ENCODE measurements at regions not wholly inside any gene's neighbourhood (a gene's known extent, or its start where the extent isn't known, plus 50 kb on each side); places are given as distances from the start of the nearest gene placed in this dataset.

DNA sequence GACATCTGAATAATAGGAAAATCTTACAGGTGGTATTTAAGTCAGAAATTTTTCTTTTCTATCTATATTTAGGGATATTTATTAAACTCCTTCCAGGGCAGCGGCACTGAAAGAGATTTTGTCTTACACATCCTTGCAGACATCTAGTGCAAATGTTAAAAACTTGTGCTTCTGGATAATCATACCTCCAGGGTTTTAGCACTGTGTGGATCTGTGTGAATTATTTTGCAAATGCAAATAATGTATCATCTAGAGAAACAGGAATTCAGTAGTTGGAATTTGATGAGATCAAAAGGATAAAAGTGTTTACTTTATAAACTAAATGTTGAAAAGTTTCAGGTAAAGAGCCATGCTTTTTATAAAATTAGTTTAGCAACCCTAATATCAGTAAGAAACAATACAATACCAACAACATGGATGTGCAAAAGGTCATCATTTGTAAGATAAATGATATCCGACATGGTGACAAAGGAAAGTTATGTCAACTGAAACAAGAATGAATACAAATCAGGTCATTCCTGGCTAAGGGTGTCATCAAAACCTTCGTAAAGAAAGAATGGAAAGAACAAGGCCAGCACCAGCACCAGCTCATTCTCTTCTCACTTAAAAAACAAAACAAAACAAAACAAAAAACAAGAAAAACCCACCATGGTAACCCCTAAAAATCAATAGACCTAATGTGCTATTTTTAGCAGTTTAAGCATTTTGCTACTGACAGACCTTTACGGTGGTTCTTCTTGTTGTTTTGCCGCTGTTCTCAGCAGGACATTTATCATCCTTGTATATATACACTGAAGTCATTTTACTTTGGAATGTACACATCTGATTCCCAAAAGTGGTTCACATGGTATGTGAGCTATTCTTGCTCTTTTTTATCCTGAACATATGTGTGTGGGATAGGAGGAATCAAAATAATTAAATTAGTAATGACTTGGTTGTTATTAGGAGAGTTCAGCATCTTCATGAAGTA is 219.7 kb upstream of the NDST3 start:
- H3K4me1 Mint-ChIP-seq = peaks cover 21 to 26% of the 10 kb centered on the region in 2 experiments
- Histone ChIP-seq H3K9me3 (ENCODE audit: control insufficient read depth, low read depth, low read length) (no peaks in the 10 kb centered on the region), H3T11ph (ENCODE audit: low read length) (no peak overlapping the region), H3K9ac (ENCODE audit: extremely low read depth, insufficient read length, low read length) (no peak overlapping the region), H3K23me2 (ENCODE audit: insufficient read length, low read depth, low read length, poor library complexity, severe bottlenecking) (no peaks in the 10 kb centered on the region), H3K79me2 (ENCODE audit: insufficient read depth, low read length) (no peaks in the 10 kb centered on the region), H2BK15ac (ENCODE audit: low read depth, low read length) (no peak overlapping the region), H3K4me1 (ENCODE audit: insufficient read depth, low read length) (peaks cover 1% of the 10 kb centered on the region; the same call in 1 of the 2 replicates), H4K5ac (ENCODE audit: insufficient read length, low read depth, low read length) (no peak overlapping the region), H2BK12ac (ENCODE audit: insufficient read length, low read depth, low read length) (no peak overlapping the region), H2AK5ac (ENCODE audit: insufficient read length, low read length) (no peak overlapping the region), H3K79me1 (ENCODE audit: insufficient read depth, low read depth, low read length, poor library complexity, severe bottlenecking) (no peaks in the 10 kb centered on the region), H3K27me3 (ENCODE audit: insufficient read depth, low read length) (no peaks in the 10 kb centered on the region), H4K8ac (replicated peaks; ENCODE audit: insufficient read length, low read depth, low read length) (no peak overlapping the region), H3K18ac (ENCODE audit: insufficient read length, low read depth, low read length) (no peak overlapping the region), H4K20me1 (ENCODE audit: control insufficient read depth, insufficient read depth, insufficient read length) (no peaks in the 10 kb centered on the region), H2BK20ac (ENCODE audit: low read depth, low read length, poor library complexity, severe bottlenecking) (no peak overlapping the region), H3K23ac (ENCODE audit: insufficient read length, low read depth, low read length) (no peak overlapping the region), H2BK5ac (ENCODE audit: insufficient read length, low read length) (no peak overlapping the region), H4K91ac (ENCODE audit: insufficient read length, low read depth, low read length) (no peak overlapping the region), H3K27ac (ENCODE audit: insufficient read length, low read depth, low read length) (no peak overlapping the region), H3K4me2 (ENCODE audit: insufficient read depth, insufficient read length, low read length) (no peak overlapping the region), H3K56ac (ENCODE audit: insufficient read length, low read depth, low read length) (no peak overlapping the region), H3K4ac (ENCODE audit: low read depth, low read length) (no peak overlapping the region), H2BK120ac (ENCODE audit: low read depth, low read length, poor library complexity, severe bottlenecking) (no peak overlapping the region), H2AFZ (ENCODE audit: low read length) (no peak overlapping the region), H3K14ac (ENCODE audit: insufficient read depth, low read length) (no peak overlapping the region)
- H3K36me3 Mint-ChIP-seq (ENCODE audit: insufficient read depth in 1 of 3, low read depth in 3 of 3) = no peaks in the 10 kb centered on the region
- no CpG with 5 or more reads among the region's 5 CpGs for WGBS (ENCODE audit: extremely low coverage, insufficient read length, low lambda C conversion rate)
- TF ChIP-seq, protein P1, sequence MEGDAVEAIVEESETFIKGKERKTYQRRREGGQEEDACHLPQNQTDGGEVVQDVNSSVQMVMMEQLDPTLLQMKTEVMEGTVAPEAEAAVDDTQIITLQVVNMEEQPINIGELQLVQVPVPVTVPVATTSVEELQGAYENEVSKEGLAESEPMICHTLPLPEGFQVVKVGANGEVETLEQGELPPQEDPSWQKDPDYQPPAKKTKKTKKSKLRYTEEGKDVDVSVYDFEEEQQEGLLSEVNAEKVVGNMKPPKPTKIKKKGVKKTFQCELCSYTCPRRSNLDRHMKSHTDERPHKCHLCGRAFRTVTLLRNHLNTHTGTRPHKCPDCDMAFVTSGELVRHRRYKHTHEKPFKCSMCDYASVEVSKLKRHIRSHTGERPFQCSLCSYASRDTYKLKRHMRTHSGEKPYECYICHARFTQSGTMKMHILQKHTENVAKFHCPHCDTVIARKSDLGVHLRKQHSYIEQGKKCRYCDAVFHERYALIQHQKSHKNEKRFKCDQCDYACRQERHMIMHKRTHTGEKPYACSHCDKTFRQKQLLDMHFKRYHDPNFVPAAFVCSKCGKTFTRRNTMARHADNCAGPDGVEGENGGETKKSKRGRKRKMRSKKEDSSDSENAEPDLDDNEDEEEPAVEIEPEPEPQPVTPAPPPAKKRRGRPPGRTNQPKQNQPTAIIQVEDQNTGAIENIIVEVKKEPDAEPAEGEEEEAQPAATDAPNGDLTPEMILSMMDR (conservative IDR thresholded peaks at IDR 0.05) = no peak
- H3K27ac Mint-ChIP-seq = no peak overlapping the region
- no peak overlapping the region for H3K4me3 Mint-ChIP-seq
- H3K27me3 Mint-ChIP-seq (ENCODE audit: low read depth) = no peaks in the 10 kb centered on the region
- no peak for DNase-seq
- H3K9me3 Mint-ChIP-seq = no peaks in the 10 kb centered on the region

All from H9 (cell line).